ENCODE measurements at regions not wholly inside any gene's neighbourhood (a gene's known extent, or its start where the extent isn't known, plus 50 kb on each side); places are given as distances from the start of the nearest gene placed in this dataset.

GRCh38 chr20:41865938-41866337 is 247.8 kb upstream of the CHD6 start:
- intact Hi-C loops (cut with micrococcal nuclease; ENCODE audit: unreplicated experiment) (no loop called here), in situ Hi-C loops (cut with MboI) (no loop called here)
- BruUV-seq (replicated peaks): no TSS peak
- FAIRE-seq: no peak
- Histone ChIP-seq H4K20me1 (ENCODE audit: control insufficient read depth, insufficient read depth) (no peaks in the 10 kb centered on the region), H3K79me2 (ENCODE audit: control insufficient read depth, insufficient read depth, low read length) (no peaks in the 10 kb centered on the region), H3K9me3 (replicated peaks; ENCODE audit: control insufficient read depth, insufficient read depth, low read length) (no peaks in the 10 kb centered on the region; the same call in 2 of the 3 replicates), H3K4me3 (no peak overlapping the region), H3K4me1 (ENCODE audit: control insufficient read depth, insufficient read depth, low read length) (no peaks in the 10 kb centered on the region), H3K4me2 (ENCODE audit: control insufficient read depth, insufficient read depth) (no peak overlapping the region), H3K27me3 (replicated peaks in 1 of 2; ENCODE audit: control insufficient read depth in 2 of 2, insufficient read depth in 2 of 2, low read length in 1 of 2) (no peaks in the 10 kb centered on the region), H3K9ac (ENCODE audit: control insufficient read depth, insufficient read depth, low read length) (no peak overlapping the region), H2AFZ (ENCODE audit: control insufficient read depth, low read depth, low read length) (no peak overlapping the region), H3K27ac (ENCODE audit: control insufficient read depth, insufficient read depth) (no peak overlapping the region), H3K36me3 (ENCODE audit: control insufficient read depth in 2 of 2, insufficient read depth in 2 of 2, low read length in 1 of 2) (no peaks in the 10 kb centered on the region)
- CTCF ChIA-PET: no interaction called here
- SMC1A ChIA-PET (ENCODE audit: uncharacterized antibody, unreplicated experiment): no interaction called here
- RAD21 ChIA-PET (ENCODE audit: unreplicated experiment): no interaction called here
- TF ChIP-seq ZNF217 (IDR thresholded peaks at IDR 0.05): no peak
- no peak for TF ChIP-seq NRF1 (conservative IDR thresholded peaks at IDR 0.05; ENCODE audit: low read depth, low read length)
- no peak for TF ChIP-seq TARDBP (IDR thresholded peaks at IDR 0.05; ENCODE audit: borderline replicate concordance)
- no peak for TF ChIP-seq WRNIP1 (IDR thresholded peaks at IDR 0.05; ENCODE audit: borderline replicate concordance, low read depth, low read length)
- TF ChIP-seq, protein P1, sequence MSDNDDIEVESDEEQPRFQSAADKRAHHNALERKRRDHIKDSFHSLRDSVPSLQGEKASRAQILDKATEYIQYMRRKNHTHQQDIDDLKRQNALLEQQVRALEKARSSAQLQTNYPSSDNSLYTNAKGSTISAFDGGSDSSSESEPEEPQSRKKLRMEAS (IDR thresholded peaks at IDR 0.05; ENCODE audit: low read depth, low read length): no peak
- TF ChIP-seq POLR2AphosphoS5 (IDR thresholded peaks at IDR 0.05; ENCODE audit: low read length): no peak
- no peak for TF ChIP-seq ZNF274 (IDR thresholded peaks at IDR 0.05; ENCODE audit: insufficient read depth, insufficient read length)
- TF ChIP-seq, protein P2, sequence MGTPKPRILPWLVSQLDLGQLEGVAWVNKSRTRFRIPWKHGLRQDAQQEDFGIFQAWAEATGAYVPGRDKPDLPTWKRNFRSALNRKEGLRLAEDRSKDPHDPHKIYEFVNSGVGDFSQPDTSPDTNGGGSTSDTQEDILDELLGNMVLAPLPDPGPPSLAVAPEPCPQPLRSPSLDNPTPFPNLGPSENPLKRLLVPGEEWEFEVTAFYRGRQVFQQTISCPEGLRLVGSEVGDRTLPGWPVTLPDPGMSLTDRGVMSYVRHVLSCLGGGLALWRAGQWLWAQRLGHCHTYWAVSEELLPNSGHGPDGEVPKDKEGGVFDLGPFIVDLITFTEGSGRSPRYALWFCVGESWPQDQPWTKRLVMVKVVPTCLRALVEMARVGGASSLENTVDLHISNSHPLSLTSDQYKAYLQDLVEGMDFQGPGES (IDR thresholded peaks at IDR 0.05): no peak
- TF ChIP-seq ATF7 (IDR thresholded peaks at IDR 0.05; ENCODE audit: low read depth): no peak
- TF ChIP-seq, protein P3, sequence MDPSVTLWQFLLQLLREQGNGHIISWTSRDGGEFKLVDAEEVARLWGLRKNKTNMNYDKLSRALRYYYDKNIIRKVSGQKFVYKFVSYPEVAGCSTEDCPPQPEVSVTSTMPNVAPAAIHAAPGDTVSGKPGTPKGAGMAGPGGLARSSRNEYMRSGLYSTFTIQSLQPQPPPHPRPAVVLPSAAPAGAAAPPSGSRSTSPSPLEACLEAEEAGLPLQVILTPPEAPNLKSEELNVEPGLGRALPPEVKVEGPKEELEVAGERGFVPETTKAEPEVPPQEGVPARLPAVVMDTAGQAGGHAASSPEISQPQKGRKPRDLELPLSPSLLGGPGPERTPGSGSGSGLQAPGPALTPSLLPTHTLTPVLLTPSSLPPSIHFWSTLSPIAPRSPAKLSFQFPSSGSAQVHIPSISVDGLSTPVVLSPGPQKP (IDR thresholded peaks at IDR 0.05; ENCODE audit: low read depth, low read length): no peak
- TF ChIP-seq TCF3 (IDR thresholded peaks at IDR 0.05; ENCODE audit: borderline replicate concordance, insufficient read depth, low read depth, low read length): no peak
- no peak for TF ChIP-seq ZNF207 (IDR thresholded peaks at IDR 0.05; ENCODE audit: borderline replicate concordance)
- POLR2A ChIA-PET: no interaction called here
- DNase-seq (ENCODE audit: low read depth, low spot score): no peak
- ATAC-seq: no peak
- 7% methylated on average over 3 of the region's 3 CpGs for WGBS (ENCODE audit: insufficient coverage, insufficient replicate concordance, low lambda C conversion rate, missing lambda C conversion rate)
